Epithelial cell of esophagus (primary cell): ENCODE measurements at regions not wholly inside any gene's neighbourhood (a gene's known extent, or its start where the extent isn't known, plus 50 kb on each side); places are given as distances from the start of the nearest gene placed in this dataset.

ENCODE experiments used
- DNase-seq: peaks from one replicate; pipeline ENCODE4 v3.0.0; 2010; ENCODE audit warnings: low read depth
- H3K4me3 ChIP-seq: 2 replicates; pipeline ENCODE4 v1.5.1; 2011; ENCODE audit warnings: mild to moderate bottlenecking, low read length, control low read depth
- TF ChIP-seq, protein P1 (sequence below): IDR thresholded peaks from 2 replicates; pipeline ENCODE4 v1.5.1; 2011; ENCODE audit warnings: low read depth, mild to moderate bottlenecking, low read length, control low read depth, inconsistent platforms; ENCODE audit not compliant: insufficient read depth; ENCODE audit errors: missing control alignments

GRCh38 chr1:238458899-238459298 lies 568.2 kb upstream of the ZP4 start:
- no peak overlapping the region for H3K4me3 ChIP-seq
- TF ChIP-seq, protein P1, sequence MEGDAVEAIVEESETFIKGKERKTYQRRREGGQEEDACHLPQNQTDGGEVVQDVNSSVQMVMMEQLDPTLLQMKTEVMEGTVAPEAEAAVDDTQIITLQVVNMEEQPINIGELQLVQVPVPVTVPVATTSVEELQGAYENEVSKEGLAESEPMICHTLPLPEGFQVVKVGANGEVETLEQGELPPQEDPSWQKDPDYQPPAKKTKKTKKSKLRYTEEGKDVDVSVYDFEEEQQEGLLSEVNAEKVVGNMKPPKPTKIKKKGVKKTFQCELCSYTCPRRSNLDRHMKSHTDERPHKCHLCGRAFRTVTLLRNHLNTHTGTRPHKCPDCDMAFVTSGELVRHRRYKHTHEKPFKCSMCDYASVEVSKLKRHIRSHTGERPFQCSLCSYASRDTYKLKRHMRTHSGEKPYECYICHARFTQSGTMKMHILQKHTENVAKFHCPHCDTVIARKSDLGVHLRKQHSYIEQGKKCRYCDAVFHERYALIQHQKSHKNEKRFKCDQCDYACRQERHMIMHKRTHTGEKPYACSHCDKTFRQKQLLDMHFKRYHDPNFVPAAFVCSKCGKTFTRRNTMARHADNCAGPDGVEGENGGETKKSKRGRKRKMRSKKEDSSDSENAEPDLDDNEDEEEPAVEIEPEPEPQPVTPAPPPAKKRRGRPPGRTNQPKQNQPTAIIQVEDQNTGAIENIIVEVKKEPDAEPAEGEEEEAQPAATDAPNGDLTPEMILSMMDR: no peak
- DNase-seq: no peak

DNA sequence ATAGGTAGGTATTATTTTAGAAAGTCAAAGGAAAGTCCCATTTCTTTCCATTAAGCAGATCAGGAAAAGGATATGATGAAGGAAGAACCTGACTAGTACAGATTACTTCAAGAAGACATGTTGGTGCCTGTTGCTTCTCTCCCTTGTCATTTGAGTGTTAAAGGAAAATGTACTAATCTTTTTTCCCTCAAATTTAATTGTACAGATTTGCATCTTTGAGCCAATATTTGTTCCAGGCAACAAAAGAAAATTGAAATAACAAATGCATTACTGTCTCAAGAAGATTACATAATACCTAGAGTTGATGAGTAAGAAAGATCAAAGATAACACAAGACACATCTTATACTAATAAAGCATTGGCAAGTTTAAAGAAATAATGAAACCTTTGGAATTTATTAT lies 566.9 kb upstream of the ZP4 start:
- TF ChIP-seq, protein P1: no peak
- H3K4me3 ChIP-seq: no peak overlapping the region
- DNase-seq: peak; percentile 56

DNA sequence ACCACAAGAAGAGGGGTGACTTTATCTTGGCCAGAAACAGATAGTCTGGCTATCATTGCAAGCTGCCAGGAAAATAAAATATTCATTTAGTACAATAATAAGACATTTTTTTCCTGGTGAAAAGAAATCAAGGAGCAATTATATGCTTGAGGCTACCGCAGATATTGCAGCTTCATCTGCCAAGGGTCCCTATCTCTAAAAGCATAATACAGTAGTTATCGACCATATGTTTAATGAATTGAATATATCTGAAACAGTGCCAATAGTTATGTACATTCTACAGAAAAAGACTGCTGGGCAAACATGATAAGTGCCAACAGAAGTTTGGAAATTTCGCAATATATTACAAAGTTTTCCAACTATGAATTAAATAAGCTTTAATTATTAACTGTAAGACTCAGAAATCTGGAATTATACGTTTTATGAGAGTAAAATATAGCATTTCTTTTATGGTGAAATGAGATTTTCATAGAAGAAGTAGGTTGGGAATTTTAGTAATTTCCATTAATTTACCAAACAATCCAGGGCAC lies 561.1 kb upstream of the ZP4 start:
- TF ChIP-seq, protein P1: no peak
- H3K4me3 ChIP-seq: no peak overlapping the region
- no peak for DNase-seq

DNA sequence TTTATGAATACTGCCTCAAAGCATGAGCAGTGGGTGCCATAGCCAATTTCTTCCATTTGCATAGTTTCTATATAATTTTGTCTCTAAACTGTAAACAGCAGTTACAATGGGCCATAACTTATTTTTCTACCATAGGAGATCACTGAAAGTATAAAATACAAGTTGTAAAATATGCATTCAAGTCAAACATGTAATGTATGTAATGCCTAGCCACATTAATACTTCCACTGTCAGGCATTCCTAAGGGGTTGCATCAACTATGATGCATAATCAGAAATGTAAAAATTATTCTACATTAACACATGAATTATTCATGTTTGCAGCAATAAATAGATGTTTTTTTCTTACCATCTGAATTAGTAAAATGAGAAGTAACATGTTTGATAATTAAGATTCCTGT lies 560.3 kb upstream of the ZP4 start:
- TF ChIP-seq, protein P1: no peak
- no peak overlapping the region for H3K4me3 ChIP-seq
- peak; percentile 37 for DNase-seq

- TF ChIP-seq, protein P1: no peak
- DNase-seq: no peak
- H3K4me3 ChIP-seq: no peak overlapping the region
Measured at GRCh38 chr1:238443687-238444086, 553.0 kb upstream of the ZP4 start.

- TF ChIP-seq, protein P1: no peak
- DNase-seq: no peak
- no peak overlapping the region for H3K4me3 ChIP-seq
Measured at GRCh38 chr1:238439511-238439910, 548.8 kb upstream of the ZP4 start.
